Smooth muscle cell (in vitro differentiated cells): ENCODE measurements at regions not wholly inside any gene's neighbourhood (a gene's known extent, or its start where the extent isn't known, plus 50 kb on each side); places are given as distances from the start of the nearest gene placed in this dataset.

Experiments
- DNase-seq: peaks from one replicate; lab custom pipeline; 2025; ENCODE audit not compliant: unreplicated experiment; lab: John Stamatoyannopoulos, UW
- H2AFZ ChIP-seq: fragments of 200-600 bp; sonication (generic); 2 replicates; pipeline ENCODE4 v1.6.0; 2016; ENCODE audit warnings: antibody characterized with exemption, low read depth, mild to moderate bottlenecking
- H3F3A ChIP-seq: fragments of 200-600 bp; sonication (generic); 2 replicates; pipeline ENCODE4 v1.6.0; 2017; ENCODE audit warnings: antibody characterized with exemption, low read depth
- H3K27ac ChIP-seq: fragments of 200-600 bp; sonication (generic); 2 replicates; pipeline ENCODE4 v1.5.1; 2016; ENCODE audit warnings: low read depth, mild to moderate bottlenecking
- H3K27me3 ChIP-seq: fragments of 200-600 bp; sonication (generic); 2 replicates; pipeline ENCODE4 v1.6.1; 2016; ENCODE audit warnings: low read depth, mild to moderate bottlenecking
- H3K36me3 ChIP-seq: fragments of 200-600 bp; sonication (generic); 2 replicates; pipeline ENCODE4 v1.5.1; 2016; ENCODE audit warnings: low read depth
- H3K4me1 ChIP-seq: fragments of 200-600 bp; sonication (generic); 2 replicates; pipeline ENCODE4 v1.5.1; 2016; ENCODE audit warnings: low read depth
- H3K4me2 ChIP-seq: fragments of 200-600 bp; sonication (generic); 2 replicates; pipeline ENCODE4 v1.6.0; 2016; ENCODE audit warnings: mild to moderate bottlenecking
- H3K4me3 ChIP-seq: fragments of 200-600 bp; sonication (generic); 2 replicates; pipeline ENCODE4 v1.5.1; 2016; ENCODE audit warnings: mild to moderate bottlenecking
- H3K79me2 ChIP-seq: fragments of 200-600 bp; sonication (generic); 2 replicates; pipeline ENCODE4 v1.6.0; 2016; ENCODE audit warnings: low read depth, mild to moderate bottlenecking
- H3K9ac ChIP-seq: fragments of 200-600 bp; sonication (generic); 2 replicates; pipeline ENCODE4 v1.6.0; 2016; ENCODE audit warnings: low read depth
- H3K9me3 ChIP-seq: fragments of 200-600 bp; sonication (generic); replicated peaks from 2 replicates; pipeline ENCODE4 v1.5.1; 2016; ENCODE audit warnings: low read depth
- H4K20me1 ChIP-seq: fragments of 200-600 bp; sonication (generic); 2 replicates; pipeline ENCODE4 v1.6.0; 2016; ENCODE audit warnings: low read depth
- WGBS: methylation state at CpG from one replicate; pipeline ENCODE4 v1.1.7; 2016; ENCODE audit warnings: low lambda C conversion rate; 5-methylcytosine and 5-hydroxymethylcytosine counted together
- TF ChIP-seq, protein P1 (sequence below): fragments of 200-600 bp; sonication (generic); IDR thresholded peaks from 2 replicates; pipeline ENCODE4 v1.5.1; 2017; ENCODE audit warnings: borderline replicate concordance, mild to moderate bottlenecking, antibody characterized with exemption; ENCODE audit not compliant: insufficient read depth, poor library complexity, severe bottlenecking

DNA sequence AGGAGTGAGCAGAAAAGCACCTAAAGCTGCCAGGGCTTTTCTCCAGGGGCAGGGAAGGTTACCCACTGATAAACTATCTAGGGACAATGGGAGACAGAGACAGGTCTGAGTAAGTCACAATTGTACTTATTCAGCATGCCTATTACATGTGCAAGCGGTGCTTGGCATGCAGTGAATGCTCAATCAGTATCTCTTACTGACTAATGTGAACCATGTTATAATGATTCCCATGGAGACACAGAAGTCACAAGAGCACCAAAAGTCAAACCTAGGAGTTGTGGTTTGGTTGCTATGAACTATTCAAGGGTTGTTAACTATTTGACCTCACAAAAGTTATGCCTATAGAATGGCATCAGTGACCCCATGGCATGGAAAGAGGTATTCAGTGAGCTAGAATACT is 50.0 kb upstream of the RASGRP1 start:
- Histone ChIP-seq H2AFZ (no peak overlapping the region), H3K4me1 (no peaks in the 10 kb centered on the region), H3K36me3 (no peaks in the 10 kb centered on the region), H3K79me2 (no peaks in the 10 kb centered on the region), H4K20me1 (no peaks in the 10 kb centered on the region), H3K4me2 (no peak overlapping the region), H3K27me3 (peaks cover 4% of the 10 kb centered on the region), H3K27ac (no peak overlapping the region), H3K9ac (no peak overlapping the region), H3K4me3 (no peak overlapping the region), H3K9me3 (no peaks in the 10 kb centered on the region), H3F3A (no peaks in the 10 kb centered on the region)
- 96% methylated on average over 1 of the region's 1 CpG for WGBS
- TF ChIP-seq, protein P1, sequence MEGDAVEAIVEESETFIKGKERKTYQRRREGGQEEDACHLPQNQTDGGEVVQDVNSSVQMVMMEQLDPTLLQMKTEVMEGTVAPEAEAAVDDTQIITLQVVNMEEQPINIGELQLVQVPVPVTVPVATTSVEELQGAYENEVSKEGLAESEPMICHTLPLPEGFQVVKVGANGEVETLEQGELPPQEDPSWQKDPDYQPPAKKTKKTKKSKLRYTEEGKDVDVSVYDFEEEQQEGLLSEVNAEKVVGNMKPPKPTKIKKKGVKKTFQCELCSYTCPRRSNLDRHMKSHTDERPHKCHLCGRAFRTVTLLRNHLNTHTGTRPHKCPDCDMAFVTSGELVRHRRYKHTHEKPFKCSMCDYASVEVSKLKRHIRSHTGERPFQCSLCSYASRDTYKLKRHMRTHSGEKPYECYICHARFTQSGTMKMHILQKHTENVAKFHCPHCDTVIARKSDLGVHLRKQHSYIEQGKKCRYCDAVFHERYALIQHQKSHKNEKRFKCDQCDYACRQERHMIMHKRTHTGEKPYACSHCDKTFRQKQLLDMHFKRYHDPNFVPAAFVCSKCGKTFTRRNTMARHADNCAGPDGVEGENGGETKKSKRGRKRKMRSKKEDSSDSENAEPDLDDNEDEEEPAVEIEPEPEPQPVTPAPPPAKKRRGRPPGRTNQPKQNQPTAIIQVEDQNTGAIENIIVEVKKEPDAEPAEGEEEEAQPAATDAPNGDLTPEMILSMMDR = no peak
- no peak for DNase-seq

DNA sequence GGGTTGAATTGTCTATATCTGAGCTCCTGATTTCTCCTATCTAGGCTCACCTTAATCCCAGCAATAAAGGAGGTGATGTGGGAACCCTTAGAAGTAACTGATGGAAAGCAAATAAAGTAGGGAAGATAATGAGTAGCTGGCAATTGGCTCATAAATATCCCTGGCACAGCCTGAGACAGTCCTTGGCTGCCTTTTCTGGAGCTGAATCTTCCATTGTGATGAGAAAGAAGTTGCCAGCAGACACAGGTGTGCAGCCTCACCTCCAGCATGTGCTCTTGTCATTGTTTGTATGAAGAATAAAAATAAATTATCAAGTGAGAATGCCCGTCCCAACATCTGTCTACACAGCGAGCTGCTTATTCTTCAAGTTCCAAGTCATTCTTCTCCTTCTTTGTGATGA is 53.2 kb upstream of the RASGRP1 start:
- DNase-seq = no peak
- no peaks in the 10 kb centered on the region for H3K9me3 ChIP-seq
- no peaks in the 10 kb centered on the region for H3K79me2 ChIP-seq
- 88% methylated on average over 2 of the region's 2 CpGs for whole genome bisulfite sequencing
- TF ChIP-seq, protein P1 = no peak
- no peak overlapping the region for H3K27ac ChIP-seq
- no peaks in the 10 kb centered on the region for H4K20me1 ChIP-seq
- H3K4me3 ChIP-seq = no peak overlapping the region
- H3K36me3 ChIP-seq = no peaks in the 10 kb centered on the region
- no peaks in the 10 kb centered on the region for H3F3A ChIP-seq
- no peaks in the 10 kb centered on the region for H3K4me1 ChIP-seq
- H2AFZ ChIP-seq = no peak overlapping the region
- no peak overlapping the region for H3K9ac ChIP-seq
- peaks cover 26% of the 10 kb centered on the region for H3K27me3 ChIP-seq
- H3K4me2 ChIP-seq = no peak overlapping the region

DNA sequence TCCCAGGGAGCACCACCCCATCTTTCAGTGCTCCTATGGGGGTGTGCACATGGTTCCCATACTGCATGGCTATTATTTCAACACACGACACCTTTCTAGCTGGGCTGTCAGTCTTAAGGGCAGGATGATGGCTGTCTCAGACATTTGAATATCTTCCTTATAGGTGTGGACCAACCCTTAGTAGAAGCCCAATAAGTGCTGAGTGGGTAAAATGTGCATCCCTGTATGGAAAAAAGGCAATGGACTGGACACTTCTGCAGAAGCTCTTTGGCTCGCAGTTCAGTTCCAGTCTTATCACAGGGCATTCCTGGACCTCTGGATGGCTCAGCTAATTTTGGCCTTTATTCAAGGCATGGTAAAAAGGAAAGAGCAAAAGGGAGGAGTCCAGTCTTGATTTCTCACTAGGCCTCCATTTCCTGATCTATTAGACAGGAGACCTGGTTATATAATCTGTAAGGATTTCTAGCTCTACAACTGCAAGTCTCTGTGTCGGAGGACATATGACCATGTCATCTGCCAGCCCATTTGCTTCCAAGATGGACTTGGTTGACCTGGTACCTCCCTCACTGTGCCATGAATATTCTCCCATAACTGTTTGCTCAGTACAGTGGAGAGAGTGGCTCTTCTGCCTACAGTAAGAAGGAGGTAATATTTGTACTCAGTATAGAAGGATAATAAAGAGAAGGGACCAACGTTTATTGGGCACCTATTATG is 53.8 kb upstream of the RASGRP1 start:
- TF ChIP-seq, protein P1 = no peak
- Histone ChIP-seq H3K4me2 (no peak overlapping the region), H3K27me3 (peaks cover 26% of the 10 kb centered on the region), H3F3A (no peaks in the 10 kb centered on the region), H3K9ac (no peak overlapping the region), H4K20me1 (no peaks in the 10 kb centered on the region), H2AFZ (no peak overlapping the region), H3K27ac (no peak overlapping the region), H3K79me2 (no peaks in the 10 kb centered on the region), H3K36me3 (no peaks in the 10 kb centered on the region), H3K9me3 (no peaks in the 10 kb centered on the region), H3K4me3 (no peak overlapping the region), H3K4me1 (no peaks in the 10 kb centered on the region)
- no peak for DNase-seq
- WGBS = 89% methylated on average over 4 of the region's 4 CpGs

DNA sequence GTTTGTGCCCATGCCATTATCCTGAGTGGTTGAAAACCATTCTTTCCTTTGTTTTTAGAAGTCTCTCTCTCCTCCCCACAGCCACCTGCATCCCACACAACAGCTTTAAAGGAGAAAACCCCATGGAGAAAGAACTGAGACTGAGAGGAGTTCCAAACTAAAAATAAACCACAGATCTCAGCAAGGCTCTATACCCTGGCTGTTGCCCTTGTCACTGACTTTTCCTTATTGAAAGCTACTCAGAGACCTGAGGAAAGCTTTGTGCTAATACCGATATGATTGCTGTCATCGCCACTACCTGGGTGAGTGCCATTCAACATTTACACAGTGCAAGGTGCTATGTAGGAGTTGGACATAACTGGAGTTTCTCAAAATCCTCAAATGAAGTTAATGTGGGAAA is 55.5 kb upstream of the RASGRP1 start:
- no peak for DNase-seq
- Histone ChIP-seq H3K27ac (no peak overlapping the region), H3K9ac (no peak overlapping the region), H3K4me2 (no peak overlapping the region), H3K9me3 (no peaks in the 10 kb centered on the region), H3K4me3 (no peak overlapping the region), H3K4me1 (no peaks in the 10 kb centered on the region), H4K20me1 (no peaks in the 10 kb centered on the region), H2AFZ (no peak overlapping the region), H3F3A (no peaks in the 10 kb centered on the region), H3K27me3 (peaks cover 25% of the 10 kb centered on the region), H3K79me2 (no peaks in the 10 kb centered on the region), H3K36me3 (no peaks in the 10 kb centered on the region)
- TF ChIP-seq, protein P1 = no peak
- 97% methylated on average over 2 of the region's 2 CpGs for WGBS
